ENCODE measurements at regions not wholly inside any gene's neighbourhood (a gene's known extent, or its start where the extent isn't known, plus 50 kb on each side); places are given as distances from the start of the nearest gene placed in this dataset.
A peak's percentile ranks its signal among the peaks of the same experiment; 100 is the strongest.

DNA sequence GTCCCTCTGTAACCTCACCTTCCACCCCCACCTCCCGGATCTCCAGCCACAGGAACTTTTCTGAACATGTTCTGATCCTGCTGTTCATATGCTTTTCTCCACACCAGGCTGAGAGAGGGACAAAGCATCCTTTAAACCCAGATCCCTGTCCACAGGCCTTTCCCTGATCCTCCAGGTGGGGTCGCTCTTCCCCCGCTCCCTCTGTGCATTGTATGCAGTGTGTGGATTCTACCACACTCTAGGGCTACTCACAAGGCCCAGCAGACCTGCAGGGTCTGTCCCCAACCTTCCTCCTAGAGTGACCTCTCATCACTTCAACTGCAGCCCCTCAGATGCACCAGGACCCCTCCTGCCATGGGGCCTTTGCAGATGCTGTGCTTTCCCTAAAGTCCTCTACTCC, 1200.6 kb downstream of the UQCRFS1 start:
- H3K27me3 Mint-ChIP-seq (ENCODE audit: low read depth, poor library complexity), result peaks cover 3% of the 10 kb centered on the region
- no peak for DNase-seq

DNA sequence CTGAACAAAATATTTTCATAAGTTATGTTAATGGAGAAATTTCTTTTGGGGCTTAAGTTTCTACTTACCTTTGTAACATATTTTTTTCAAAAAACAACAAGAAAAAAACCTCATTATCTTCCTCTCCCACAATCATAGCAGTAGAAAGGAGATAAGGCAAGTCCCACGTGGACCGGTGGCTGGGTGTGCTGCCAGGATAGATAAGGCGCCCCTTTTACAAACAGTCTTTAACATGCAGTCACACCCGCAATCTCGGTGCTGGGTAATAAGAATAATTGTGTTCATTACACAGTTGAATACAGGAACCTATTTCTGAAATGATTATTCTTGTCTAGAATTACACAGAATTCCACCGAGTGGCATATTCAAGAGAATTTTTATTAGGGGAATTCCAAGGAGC, 1202.3 kb downstream of the UQCRFS1 start:
- DNase-seq, result no peak
- H3K36me3 Mint-ChIP-seq (ENCODE audit: low read depth), result no peaks in the 10 kb centered on the region
- H3K27ac Mint-ChIP-seq, result no peak overlapping the region
- peaks cover 3% of the 10 kb centered on the region for H3K27me3 Mint-ChIP-seq (ENCODE audit: low read depth, poor library complexity)
- no peaks in the 10 kb centered on the region for H3K4me1 Mint-ChIP-seq
- TF ChIP-seq, protein P1, sequence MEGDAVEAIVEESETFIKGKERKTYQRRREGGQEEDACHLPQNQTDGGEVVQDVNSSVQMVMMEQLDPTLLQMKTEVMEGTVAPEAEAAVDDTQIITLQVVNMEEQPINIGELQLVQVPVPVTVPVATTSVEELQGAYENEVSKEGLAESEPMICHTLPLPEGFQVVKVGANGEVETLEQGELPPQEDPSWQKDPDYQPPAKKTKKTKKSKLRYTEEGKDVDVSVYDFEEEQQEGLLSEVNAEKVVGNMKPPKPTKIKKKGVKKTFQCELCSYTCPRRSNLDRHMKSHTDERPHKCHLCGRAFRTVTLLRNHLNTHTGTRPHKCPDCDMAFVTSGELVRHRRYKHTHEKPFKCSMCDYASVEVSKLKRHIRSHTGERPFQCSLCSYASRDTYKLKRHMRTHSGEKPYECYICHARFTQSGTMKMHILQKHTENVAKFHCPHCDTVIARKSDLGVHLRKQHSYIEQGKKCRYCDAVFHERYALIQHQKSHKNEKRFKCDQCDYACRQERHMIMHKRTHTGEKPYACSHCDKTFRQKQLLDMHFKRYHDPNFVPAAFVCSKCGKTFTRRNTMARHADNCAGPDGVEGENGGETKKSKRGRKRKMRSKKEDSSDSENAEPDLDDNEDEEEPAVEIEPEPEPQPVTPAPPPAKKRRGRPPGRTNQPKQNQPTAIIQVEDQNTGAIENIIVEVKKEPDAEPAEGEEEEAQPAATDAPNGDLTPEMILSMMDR (IDR thresholded peaks at IDR 0.05), result no peak
- H3K4me3 Mint-ChIP-seq, result no peak overlapping the region
- no peaks in the 10 kb centered on the region for H3K9me3 Mint-ChIP-seq

More for the DNA sequence above, 1200.6 kb downstream of the UQCRFS1 start:
- TF ChIP-seq, protein P1 (IDR thresholded peaks at IDR 0.05), result peak; percentile 16
- Mint-ChIP-seq H3K36me3 (ENCODE audit: low read depth) (no peaks in the 10 kb centered on the region), H3K4me1 (no peaks in the 10 kb centered on the region), H3K27ac (no peak overlapping the region), H3K4me3 (no peak overlapping the region), H3K9me3 (no peaks in the 10 kb centered on the region)

DNA sequence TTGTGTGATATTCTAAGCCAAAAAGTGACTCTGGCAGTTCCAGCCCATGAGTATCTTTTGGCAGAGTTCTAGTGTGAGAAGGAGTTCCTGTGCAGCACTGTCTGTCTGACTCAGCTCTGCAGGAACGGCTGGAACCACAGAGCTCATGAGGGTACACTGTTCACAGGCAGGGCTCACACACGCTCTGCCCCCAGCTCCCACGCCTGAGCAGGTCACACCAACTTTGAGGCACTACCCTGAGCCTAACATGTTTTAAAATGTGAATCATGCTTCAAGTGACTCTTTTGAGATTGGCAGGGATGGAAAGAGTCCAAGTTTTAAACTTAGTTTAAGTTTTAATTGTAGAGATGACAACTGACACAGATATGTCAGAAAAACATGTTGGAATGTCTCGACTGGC, 1203.3 kb downstream of the UQCRFS1 start:
- no peak overlapping the region for H3K27ac Mint-ChIP-seq

DNA sequence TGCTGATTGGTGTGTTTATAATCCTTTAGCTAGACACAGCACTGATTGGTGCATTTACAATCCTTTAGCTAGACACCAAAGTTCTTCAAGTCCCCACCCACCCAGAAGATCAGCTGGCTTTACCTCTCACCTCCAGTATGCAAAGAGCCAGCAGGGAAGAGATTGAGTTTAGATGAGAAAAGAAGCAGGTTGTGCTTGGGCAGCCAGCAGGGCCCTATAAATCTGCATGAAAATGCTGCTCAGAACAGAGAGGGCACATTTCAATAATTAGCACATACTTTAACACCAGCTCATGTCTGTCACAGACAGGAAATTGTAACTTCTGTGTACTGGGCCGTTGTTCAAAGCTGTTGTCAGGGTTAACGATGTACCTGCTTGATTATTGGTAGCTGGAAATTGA, 1204.3 kb downstream of the UQCRFS1 start:
- Mint-ChIP-seq H3K27me3 (ENCODE audit: low read depth, poor library complexity) (peaks cover 3% of the 10 kb centered on the region), H3K9me3 (no peaks in the 10 kb centered on the region), H3K36me3 (ENCODE audit: low read depth) (no peaks in the 10 kb centered on the region), H3K27ac (no peak overlapping the region), H3K4me3 (no peak overlapping the region), H3K4me1 (no peaks in the 10 kb centered on the region)
- TF ChIP-seq, protein P1 (IDR thresholded peaks at IDR 0.05), result no peak
- no peak for DNase-seq

More for the DNA sequence above, 1203.3 kb downstream of the UQCRFS1 start:
- no peaks in the 10 kb centered on the region for H3K4me1 Mint-ChIP-seq
- no peak overlapping the region for H3K4me3 Mint-ChIP-seq
- peaks cover 3% of the 10 kb centered on the region for H3K27me3 Mint-ChIP-seq (ENCODE audit: low read depth, poor library complexity)
- H3K9me3 Mint-ChIP-seq, result no peaks in the 10 kb centered on the region
- no peak for DNase-seq
- TF ChIP-seq, protein P1 (IDR thresholded peaks at IDR 0.05), result no peak
- H3K36me3 Mint-ChIP-seq (ENCODE audit: low read depth), result no peaks in the 10 kb centered on the region

DNA sequence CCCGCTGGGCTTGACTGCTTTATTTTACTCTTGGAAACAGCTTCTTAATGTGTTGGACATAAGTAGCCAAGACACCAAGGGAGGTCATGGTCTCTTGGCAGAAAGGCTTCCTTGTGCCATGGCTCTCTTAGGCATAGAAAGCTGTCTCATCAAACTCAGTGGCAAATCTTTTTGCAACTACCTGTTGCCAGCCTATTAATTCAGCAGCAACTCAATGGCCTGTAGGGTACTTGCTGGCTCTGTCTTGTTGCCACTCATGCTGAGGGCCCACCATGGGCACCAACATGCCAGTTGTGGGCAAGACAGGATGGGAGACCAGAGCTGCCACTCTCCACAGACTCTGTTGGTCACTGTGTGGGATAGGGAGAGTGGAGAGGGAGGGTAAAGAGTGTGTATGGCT, 1209.4 kb downstream of the UQCRFS1 start:
- no peaks in the 10 kb centered on the region for H3K4me1 Mint-ChIP-seq
- H3K27ac Mint-ChIP-seq, result no peak overlapping the region
- TF ChIP-seq, protein P1 (IDR thresholded peaks at IDR 0.05), result no peak
- peaks cover 4% of the 10 kb centered on the region for H3K9me3 Mint-ChIP-seq
- no peak overlapping the region for H3K4me3 Mint-ChIP-seq
- peaks cover 3% of the 10 kb centered on the region for H3K27me3 Mint-ChIP-seq (ENCODE audit: low read depth, poor library complexity)
- DNase-seq, result no peak
- H3K36me3 Mint-ChIP-seq (ENCODE audit: low read depth), result no peaks in the 10 kb centered on the region

DNA sequence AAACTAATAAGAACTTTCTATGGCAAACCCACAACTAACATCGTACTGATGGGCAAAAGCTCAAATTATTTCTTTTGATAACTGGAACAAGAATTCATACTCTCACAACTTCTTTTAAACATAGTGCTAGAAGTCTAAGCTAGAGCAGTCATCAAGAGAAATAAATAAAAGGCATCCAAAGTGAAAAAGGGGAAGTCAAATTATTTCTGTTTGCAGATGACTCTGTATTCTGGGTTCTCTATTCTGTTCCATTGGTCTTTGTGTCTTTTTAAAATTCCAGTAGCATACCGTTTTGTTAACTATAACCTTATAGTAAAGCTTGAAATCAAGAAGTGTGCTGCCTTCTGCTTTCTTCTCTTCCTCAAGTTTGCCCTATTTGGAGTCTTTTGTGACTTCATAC, 1215.9 kb downstream of the UQCRFS1 start:
- Mint-ChIP-seq H3K4me3 (no peak overlapping the region), H3K9me3 (peaks cover 4% of the 10 kb centered on the region), H3K27me3 (ENCODE audit: low read depth, poor library complexity) (no peaks in the 10 kb centered on the region), H3K36me3 (ENCODE audit: low read depth) (no peaks in the 10 kb centered on the region), H3K27ac (no peak overlapping the region), H3K4me1 (peaks cover 7% of the 10 kb centered on the region)
- DNase-seq, result no peak
- TF ChIP-seq, protein P1 (IDR thresholded peaks at IDR 0.05), result no peak
